GM23338 (cell line): ENCODE measurements at regions not wholly inside any gene's neighbourhood (a gene's known extent, or its start where the extent isn't known, plus 50 kb on each side); places are given as distances from the start of the nearest gene placed in this dataset.

ENCODE experiments used
- ATAC-seq: fragments of 200-7000 bp; cut with Tn5 transposase; 3 replicates; pipeline ENCODE4 v1.9.1; 2020
- DNase-seq: peaks from one replicate; pipeline ENCODE4 v3.0.0-alpha.2; 2015; ENCODE audit warnings: low spot score
- H2AFZ ChIP-seq: fragments of 200-600 bp; sonication (generic); 2 replicates; pipeline ENCODE4 v1.8.0; 2016; ENCODE audit warnings: antibody characterized with exemption, mild to moderate bottlenecking, moderate library complexity
- H3F3A ChIP-seq: fragments of 200-600 bp; sonication (generic); replicated peaks from 2 replicates; pipeline ENCODE4 v1.8.0; 2017; ENCODE audit warnings: antibody characterized with exemption, mixed run types, low read depth
- H3K27ac ChIP-seq: fragments of 200-600 bp; sonication (generic); 2 replicates; pipeline ENCODE4 v1.6.1; 2016; ENCODE audit warnings: low read depth
- H3K27me3 ChIP-seq: fragments of 200-600 bp; sonication (generic); 2 replicates; pipeline ENCODE4 v1.8.0; 2016; ENCODE audit warnings: mild to moderate bottlenecking, mixed run types, moderate library complexity; ENCODE audit not compliant: insufficient read depth
- H3K36me3 ChIP-seq: fragments of 200-600 bp; sonication (generic); 2 replicates; pipeline ENCODE4 v1.8.0; 2016; ENCODE audit warnings: mild to moderate bottlenecking; ENCODE audit not compliant: insufficient read depth
- H3K4me1 ChIP-seq: fragments of 200-600 bp; sonication (generic); 2 replicates; pipeline ENCODE4 v1.8.0; 2016; ENCODE audit warnings: mild to moderate bottlenecking, moderate library complexity; ENCODE audit not compliant: insufficient read depth
- H3K4me2 ChIP-seq: fragments of 200-600 bp; sonication (generic); 2 replicates; pipeline ENCODE4 v1.7.1; 2017; ENCODE audit warnings: mixed run types
- H3K4me3 ChIP-seq: fragments of 200-600 bp; sonication (generic); 2 replicates; pipeline ENCODE4 v1.6.1; 2016; ENCODE audit warnings: mixed run types
- H3K79me2 ChIP-seq: fragments of 200-600 bp; sonication (generic); replicated peaks from 2 replicates; pipeline ENCODE4 v1.8.0; 2017; ENCODE audit warnings: mild to moderate bottlenecking; ENCODE audit not compliant: insufficient read depth
- H3K9me2 ChIP-seq: fragments of 200-600 bp; sonication (generic); 2 replicates; pipeline ENCODE4 v1.8.0; 2017; ENCODE audit not compliant: insufficient read depth
- H4K20me1 ChIP-seq: fragments of 200-600 bp; sonication (generic); replicated peaks from 2 replicates; pipeline ENCODE4 v1.8.0; 2017; ENCODE audit warnings: mild to moderate bottlenecking; ENCODE audit not compliant: insufficient read depth
- H3K27ac Mint-ChIP-seq: 2 replicates; pipeline ENCODE4 v1.8.0; 2020; ENCODE audit warnings: inconsistent platforms, mild to moderate bottlenecking, moderate library complexity, mixed read lengths
- H3K27me3 Mint-ChIP-seq: 3 replicates; pipeline ENCODE4 v1.8.0; 2022; ENCODE audit warnings: low read depth, mild to moderate bottlenecking, moderate library complexity, mixed read lengths, inconsistent platforms; ENCODE audit not compliant: insufficient read depth, poor library complexity
- H3K36me3 Mint-ChIP-seq: 3 replicates; pipeline ENCODE4 v1.8.0; 2021; ENCODE audit warnings: low read depth, mild to moderate bottlenecking, inconsistent platforms, moderate library complexity, mixed read lengths
- H3K4me1 Mint-ChIP-seq: 3 replicates; pipeline ENCODE4 v1.8.0; 2020; ENCODE audit warnings: mild to moderate bottlenecking, inconsistent platforms, mixed read lengths
- H3K4me3 Mint-ChIP-seq: 3 replicates; pipeline ENCODE4 v1.8.0; 2021; ENCODE audit warnings: moderate library complexity, mild to moderate bottlenecking, inconsistent platforms, mixed read lengths
- H3K9me3 Mint-ChIP-seq: 3 replicates; pipeline ENCODE4 v1.8.0; 2020; ENCODE audit warnings: moderate library complexity, mild to moderate bottlenecking, inconsistent platforms, mixed read lengths
- CREB1 ChIP-seq: fragments of 250-450 bp; sonication (Bioruptor Pico); IDR thresholded peaks from 2 replicates; pipeline ENCODE4 v1.5.0; 2020; ENCODE audit warnings: low read depth, mild to moderate bottlenecking, moderate library complexity
- EZH2phosphoT487 ChIP-seq: fragments of 200-600 bp; sonication (generic); IDR thresholded peaks from one replicate; pipeline ENCODE4 v1.8.1; 2018; ENCODE audit warnings: antibody characterized with exemption; ENCODE audit not compliant: unreplicated experiment
- JUNB ChIP-seq: IDR thresholded peaks from one replicate; pipeline ENCODE4 v1.6.1; 2016; ENCODE audit warnings: antibody characterized with exemption; ENCODE audit not compliant: unreplicated experiment
- NANOG ChIP-seq: IDR thresholded peaks from 2 replicates; pipeline ENCODE4 v1.6.1; 2016; ENCODE audit warnings: antibody characterized with exemption, borderline replicate concordance
- POLR2AphosphoS5 ChIP-seq: IDR thresholded peaks from 2 replicates; pipeline ENCODE4 v1.6.1; 2016; ENCODE audit warnings: antibody characterized with exemption, low read depth
- STAT1 ChIP-seq: IDR thresholded peaks from one replicate; pipeline ENCODE4 v1.6.1; 2016; ENCODE audit warnings: antibody characterized with exemption; ENCODE audit not compliant: unreplicated experiment
- ZNF114 ChIP-seq: fragments of 250-450 bp; sonication (Bioruptor Pico); IDR thresholded peaks from 2 replicates; pipeline ENCODE4 v1.5.0; 2020; ENCODE audit warnings: mild to moderate bottlenecking, moderate library complexity
- ZNF331 ChIP-seq: fragments of 250-450 bp; sonication (Bioruptor Pico); IDR thresholded peaks from 2 replicates; pipeline ENCODE4 v1.5.0; 2020; ENCODE audit warnings: low read depth, mild to moderate bottlenecking, moderate library complexity
- TF ChIP-seq, protein P1 (sequence below): fragments of 250-450 bp; sonication (Bioruptor Pico); IDR thresholded peaks from 2 replicates; pipeline ENCODE4 v1.5.0; 2020; ENCODE audit warnings: mild to moderate bottlenecking, moderate library complexity
- TF ChIP-seq, protein P2 (sequence below): IDR thresholded peaks from one replicate; pipeline ENCODE4 v1.6.1; 2018; ENCODE audit warnings: antibody characterized with exemption; ENCODE audit not compliant: unreplicated experiment
- TF ChIP-seq, protein P3 (sequence below), 2 experiments: fragments of 200-600 bp in 1 of 2; sonication (generic) in 1 of 2; conservative IDR thresholded peaks; 2 replicates each; pipeline versions ENCODE4 v1.5.1 to v1.6.1; 2016 to 2017; ENCODE audit warnings: antibody characterized with exemption in 2 of 2, low read depth in 2 of 2, mild to moderate bottlenecking in 2 of 2, moderate library complexity in 1 of 2

DNA sequence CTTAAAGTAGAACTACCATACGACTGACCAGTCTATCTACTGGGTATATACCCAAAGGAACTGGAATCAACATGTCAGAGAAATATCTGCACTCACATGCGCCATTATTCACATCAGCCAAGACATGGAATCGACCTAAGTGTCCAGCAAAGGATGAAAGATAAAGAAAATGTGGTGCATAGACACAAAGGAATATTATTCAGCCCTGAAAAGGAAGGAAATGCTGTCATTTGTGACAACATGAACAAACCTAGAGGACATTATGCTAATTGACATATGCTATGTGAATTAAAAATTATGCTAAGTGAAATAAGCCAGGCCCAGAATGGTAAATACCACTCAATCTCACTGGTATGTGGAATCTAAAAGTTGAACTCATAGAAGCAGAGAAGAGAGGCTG, 123.7 kb downstream of the KLF6 start:
- TF ChIP-seq JUNB (no peak), STAT1 (no peak), POLR2AphosphoS5 (no peak), ZNF114 (CRISPR knock-in tag) (no peak), CREB1 (CRISPR knock-in tag) (no peak), EZH2phosphoT487 (no peak), NANOG (no peak), ZNF331 (no peak)
- TF ChIP-seq, protein P1, sequence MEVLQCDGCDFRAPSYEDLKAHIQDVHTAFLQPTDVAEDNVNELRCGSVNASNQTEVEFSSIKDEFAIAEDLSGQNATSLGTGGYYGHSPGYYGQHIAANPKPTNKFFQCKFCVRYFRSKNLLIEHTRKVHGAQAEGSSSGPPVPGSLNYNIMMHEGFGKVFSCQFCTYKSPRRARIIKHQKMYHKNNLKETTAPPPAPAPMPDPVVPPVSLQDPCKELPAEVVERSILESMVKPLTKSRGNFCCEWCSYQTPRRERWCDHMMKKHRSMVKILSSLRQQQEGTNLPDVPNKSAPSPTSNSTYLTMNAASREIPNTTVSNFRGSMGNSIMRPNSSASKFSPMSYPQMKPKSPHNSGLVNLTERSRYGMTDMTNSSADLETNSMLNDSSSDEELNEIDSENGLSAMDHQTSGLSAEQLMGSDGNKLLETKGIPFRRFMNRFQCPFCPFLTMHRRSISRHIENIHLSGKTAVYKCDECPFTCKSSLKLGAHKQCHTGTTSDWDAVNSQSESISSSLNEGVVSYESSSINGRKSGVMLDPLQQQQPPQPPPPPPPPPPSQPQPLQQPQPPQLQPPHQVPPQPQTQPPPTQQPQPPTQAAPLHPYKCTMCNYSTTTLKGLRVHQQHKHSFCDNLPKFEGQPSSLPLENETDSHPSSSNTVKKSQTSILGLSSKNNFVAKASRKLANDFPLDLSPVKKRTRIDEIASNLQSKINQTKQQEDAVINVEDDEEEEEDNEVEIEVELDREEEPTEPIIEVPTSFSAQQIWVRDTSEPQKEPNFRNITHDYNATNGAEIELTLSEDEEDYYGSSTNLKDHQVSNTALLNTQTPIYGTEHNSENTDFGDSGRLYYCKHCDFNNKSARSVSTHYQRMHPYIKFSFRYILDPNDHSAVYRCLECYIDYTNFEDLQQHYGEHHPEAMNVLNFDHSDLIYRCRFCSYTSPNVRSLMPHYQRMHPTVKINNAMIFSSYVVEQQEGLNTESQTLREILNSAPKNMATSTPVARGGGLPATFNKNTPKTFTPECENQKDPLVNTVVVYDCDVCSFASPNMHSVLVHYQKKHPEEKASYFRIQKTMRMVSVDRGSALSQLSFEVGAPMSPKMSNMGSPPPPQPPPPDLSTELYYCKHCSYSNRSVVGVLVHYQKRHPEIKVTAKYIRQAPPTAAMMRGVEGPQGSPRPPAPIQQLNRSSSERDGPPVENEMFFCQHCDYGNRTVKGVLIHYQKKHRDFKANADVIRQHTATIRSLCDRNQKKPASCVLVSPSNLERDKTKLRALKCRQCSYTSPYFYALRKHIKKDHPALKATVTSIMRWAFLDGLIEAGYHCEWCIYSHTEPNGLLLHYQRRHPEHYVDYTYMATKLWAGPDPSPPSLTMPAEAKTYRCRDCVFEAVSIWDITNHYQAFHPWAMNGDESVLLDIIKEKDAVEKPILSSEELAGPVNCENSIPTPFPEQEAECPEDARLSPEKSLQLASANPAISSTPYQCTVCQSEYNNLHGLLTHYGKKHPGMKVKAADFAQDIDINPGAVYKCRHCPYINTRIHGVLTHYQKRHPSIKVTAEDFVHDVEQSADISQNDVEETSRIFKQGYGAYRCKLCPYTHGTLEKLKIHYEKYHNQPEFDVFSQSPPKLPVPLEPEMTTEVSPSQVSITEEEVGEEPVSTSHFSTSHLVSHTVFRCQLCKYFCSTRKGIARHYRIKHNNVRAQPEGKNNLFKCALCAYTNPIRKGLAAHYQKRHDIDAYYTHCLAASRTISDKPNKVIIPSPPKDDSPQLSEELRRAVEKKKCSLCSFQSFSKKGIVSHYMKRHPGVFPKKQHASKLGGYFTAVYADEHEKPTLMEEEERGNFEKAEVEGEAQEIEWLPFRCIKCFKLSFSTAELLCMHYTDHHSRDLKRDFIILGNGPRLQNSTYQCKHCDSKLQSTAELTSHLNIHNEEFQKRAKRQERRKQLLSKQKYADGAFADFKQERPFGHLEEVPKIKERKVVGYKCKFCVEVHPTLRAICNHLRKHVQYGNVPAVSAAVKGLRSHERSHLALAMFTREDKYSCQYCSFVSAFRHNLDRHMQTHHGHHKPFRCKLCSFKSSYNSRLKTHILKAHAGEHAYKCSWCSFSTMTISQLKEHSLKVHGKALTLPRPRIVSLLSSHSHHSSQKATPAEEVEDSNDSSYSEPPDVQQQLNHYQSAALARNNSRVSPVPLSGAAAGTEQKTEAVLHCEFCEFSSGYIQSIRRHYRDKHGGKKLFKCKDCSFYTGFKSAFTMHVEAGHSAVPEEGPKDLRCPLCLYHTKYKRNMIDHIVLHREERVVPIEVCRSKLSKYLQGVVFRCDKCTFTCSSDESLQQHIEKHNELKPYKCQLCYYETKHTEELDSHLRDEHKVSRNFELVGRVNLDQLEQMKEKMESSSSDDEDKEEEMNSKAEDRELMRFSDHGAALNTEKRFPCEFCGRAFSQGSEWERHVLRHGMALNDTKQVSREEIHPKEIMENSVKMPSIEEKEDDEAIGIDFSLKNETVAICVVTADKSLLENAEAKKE (CRISPR knock-in tag): no peak
- TF ChIP-seq, protein P2, sequence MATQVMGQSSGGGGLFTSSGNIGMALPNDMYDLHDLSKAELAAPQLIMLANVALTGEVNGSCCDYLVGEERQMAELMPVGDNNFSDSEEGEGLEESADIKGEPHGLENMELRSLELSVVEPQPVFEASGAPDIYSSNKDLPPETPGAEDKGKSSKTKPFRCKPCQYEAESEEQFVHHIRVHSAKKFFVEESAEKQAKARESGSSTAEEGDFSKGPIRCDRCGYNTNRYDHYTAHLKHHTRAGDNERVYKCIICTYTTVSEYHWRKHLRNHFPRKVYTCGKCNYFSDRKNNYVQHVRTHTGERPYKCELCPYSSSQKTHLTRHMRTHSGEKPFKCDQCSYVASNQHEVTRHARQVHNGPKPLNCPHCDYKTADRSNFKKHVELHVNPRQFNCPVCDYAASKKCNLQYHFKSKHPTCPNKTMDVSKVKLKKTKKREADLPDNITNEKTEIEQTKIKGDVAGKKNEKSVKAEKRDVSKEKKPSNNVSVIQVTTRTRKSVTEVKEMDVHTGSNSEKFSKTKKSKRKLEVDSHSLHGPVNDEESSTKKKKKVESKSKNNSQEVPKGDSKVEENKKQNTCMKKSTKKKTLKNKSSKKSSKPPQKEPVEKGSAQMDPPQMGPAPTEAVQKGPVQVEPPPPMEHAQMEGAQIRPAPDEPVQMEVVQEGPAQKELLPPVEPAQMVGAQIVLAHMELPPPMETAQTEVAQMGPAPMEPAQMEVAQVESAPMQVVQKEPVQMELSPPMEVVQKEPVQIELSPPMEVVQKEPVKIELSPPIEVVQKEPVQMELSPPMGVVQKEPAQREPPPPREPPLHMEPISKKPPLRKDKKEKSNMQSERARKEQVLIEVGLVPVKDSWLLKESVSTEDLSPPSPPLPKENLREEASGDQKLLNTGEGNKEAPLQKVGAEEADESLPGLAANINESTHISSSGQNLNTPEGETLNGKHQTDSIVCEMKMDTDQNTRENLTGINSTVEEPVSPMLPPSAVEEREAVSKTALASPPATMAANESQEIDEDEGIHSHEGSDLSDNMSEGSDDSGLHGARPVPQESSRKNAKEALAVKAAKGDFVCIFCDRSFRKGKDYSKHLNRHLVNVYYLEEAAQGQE: no peak
- TF ChIP-seq, protein P3, sequence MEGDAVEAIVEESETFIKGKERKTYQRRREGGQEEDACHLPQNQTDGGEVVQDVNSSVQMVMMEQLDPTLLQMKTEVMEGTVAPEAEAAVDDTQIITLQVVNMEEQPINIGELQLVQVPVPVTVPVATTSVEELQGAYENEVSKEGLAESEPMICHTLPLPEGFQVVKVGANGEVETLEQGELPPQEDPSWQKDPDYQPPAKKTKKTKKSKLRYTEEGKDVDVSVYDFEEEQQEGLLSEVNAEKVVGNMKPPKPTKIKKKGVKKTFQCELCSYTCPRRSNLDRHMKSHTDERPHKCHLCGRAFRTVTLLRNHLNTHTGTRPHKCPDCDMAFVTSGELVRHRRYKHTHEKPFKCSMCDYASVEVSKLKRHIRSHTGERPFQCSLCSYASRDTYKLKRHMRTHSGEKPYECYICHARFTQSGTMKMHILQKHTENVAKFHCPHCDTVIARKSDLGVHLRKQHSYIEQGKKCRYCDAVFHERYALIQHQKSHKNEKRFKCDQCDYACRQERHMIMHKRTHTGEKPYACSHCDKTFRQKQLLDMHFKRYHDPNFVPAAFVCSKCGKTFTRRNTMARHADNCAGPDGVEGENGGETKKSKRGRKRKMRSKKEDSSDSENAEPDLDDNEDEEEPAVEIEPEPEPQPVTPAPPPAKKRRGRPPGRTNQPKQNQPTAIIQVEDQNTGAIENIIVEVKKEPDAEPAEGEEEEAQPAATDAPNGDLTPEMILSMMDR (conservative IDR thresholded peaks at IDR 0.05; ENCODE audit: low read depth in 2 of 2): no peak
- no peaks in the 10 kb centered on the region for H3K79me2 ChIP-seq
- H3K27me3 Mint-ChIP-seq: peaks cover 6% of the 10 kb centered on the region
- no peak overlapping the region for H3K27ac ChIP-seq
- no peaks in the 10 kb centered on the region for H3K4me1 ChIP-seq
- no peaks in the 10 kb centered on the region for H3K36me3 ChIP-seq
- H3K4me3 ChIP-seq: no peak overlapping the region
- H4K20me1 ChIP-seq: no peaks in the 10 kb centered on the region
- peaks cover 10% of the 10 kb centered on the region for H3K4me1 Mint-ChIP-seq
- H3K4me3 Mint-ChIP-seq: no peak overlapping the region
- peaks cover 13% of the 10 kb centered on the region; the same call in 1 of the 2 replicates for H3K9me2 ChIP-seq
- H2AFZ ChIP-seq: no peak overlapping the region
- H3K27ac Mint-ChIP-seq: no peak overlapping the region
- no peak overlapping the region for H3K4me2 ChIP-seq
- DNase-seq (no peak), ATAC-seq (no peak)
- no peaks in the 10 kb centered on the region for H3K27me3 ChIP-seq
- H3F3A ChIP-seq: no peaks in the 10 kb centered on the region
- H3K9me3 Mint-ChIP-seq: peaks cover 22% of the 10 kb centered on the region
- peaks cover 6% of the 10 kb centered on the region; the same call in 2 of the 3 replicates for H3K36me3 Mint-ChIP-seq
